ENCODE measurements at regions not wholly inside any gene's neighbourhood (a gene's known extent, or its start where the extent isn't known, plus 50 kb on each side); places are given as distances from the start of the nearest gene placed in this dataset.

DNA sequence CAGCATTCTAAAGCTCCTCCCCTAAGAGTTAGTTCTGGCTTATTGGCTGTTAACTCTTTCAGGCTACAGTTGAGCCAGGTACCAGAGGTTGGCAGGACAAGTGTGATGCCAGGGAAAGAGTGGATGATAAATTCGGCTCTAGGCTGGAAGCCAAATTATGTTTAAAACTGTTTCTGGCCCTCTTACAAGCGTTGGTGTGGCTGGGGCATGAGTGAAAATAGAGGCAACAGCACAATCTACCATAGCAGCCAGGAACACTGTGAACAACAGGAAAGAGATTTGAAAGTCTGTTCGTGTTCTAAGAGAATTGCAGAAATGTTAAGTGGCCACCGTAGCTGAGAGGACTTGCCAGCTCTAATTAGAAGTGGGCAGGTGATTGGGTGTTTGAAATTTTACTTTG is 84.2 kb downstream of the CDC7 start:
- TF ChIP-seq, protein P1, sequence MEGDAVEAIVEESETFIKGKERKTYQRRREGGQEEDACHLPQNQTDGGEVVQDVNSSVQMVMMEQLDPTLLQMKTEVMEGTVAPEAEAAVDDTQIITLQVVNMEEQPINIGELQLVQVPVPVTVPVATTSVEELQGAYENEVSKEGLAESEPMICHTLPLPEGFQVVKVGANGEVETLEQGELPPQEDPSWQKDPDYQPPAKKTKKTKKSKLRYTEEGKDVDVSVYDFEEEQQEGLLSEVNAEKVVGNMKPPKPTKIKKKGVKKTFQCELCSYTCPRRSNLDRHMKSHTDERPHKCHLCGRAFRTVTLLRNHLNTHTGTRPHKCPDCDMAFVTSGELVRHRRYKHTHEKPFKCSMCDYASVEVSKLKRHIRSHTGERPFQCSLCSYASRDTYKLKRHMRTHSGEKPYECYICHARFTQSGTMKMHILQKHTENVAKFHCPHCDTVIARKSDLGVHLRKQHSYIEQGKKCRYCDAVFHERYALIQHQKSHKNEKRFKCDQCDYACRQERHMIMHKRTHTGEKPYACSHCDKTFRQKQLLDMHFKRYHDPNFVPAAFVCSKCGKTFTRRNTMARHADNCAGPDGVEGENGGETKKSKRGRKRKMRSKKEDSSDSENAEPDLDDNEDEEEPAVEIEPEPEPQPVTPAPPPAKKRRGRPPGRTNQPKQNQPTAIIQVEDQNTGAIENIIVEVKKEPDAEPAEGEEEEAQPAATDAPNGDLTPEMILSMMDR (optimal IDR thresholded peaks at IDR 0.05 in 1 of 3, IDR thresholded peaks at IDR 0.05 in 1 of 3, conservative IDR thresholded peaks at IDR 0.05 in 1 of 3; ENCODE audit: extremely low read depth in 1 of 3, insufficient read depth in 2 of 3, low read length in 3 of 3) = no peak
- TF ChIP-seq EZH2 (IDR thresholded peaks at IDR 0.05; ENCODE audit: low read length) = no peak

Measured in keratinocyte (primary cell).